GM21381 (cell line): ENCODE measurements at regions not wholly inside any gene's neighbourhood (a gene's known extent, or its start where the extent isn't known, plus 50 kb on each side); places are given as distances from the start of the nearest gene placed in this dataset.
"Not testable (repeated sequence)": the region's sequence is repeated elsewhere in the genome, so short reads cannot be mapped to it uniquely, and the experiment has no call there.

ENCODE experiments used
- ATAC-seq: cut with Tn5 transposase; IDR thresholded peaks from one replicate; pipeline ENCODE4 v1.9.1; 2021; ENCODE audit warnings: mild to moderate bottlenecking, moderate library complexity; ENCODE audit not compliant: unreplicated experiment

DNA sequence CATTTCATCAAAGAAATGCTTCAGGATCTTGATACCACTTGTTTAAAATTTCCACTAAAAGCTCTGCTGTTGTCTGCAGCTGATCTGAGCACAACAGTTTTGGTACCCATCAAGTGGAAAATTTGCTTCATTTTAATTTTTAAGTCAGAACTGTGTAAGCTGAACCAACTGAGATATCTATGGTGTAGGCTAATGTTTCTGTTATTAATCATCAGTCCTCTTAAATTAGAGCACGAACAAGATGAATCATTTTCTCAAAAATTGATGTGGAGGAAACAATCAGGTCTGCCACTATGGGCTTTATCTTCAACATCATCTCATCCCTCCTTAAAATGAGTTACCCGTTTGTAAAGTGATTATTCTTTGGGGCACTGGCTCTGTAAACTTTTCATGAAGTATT lies 221.5 kb upstream of the NBEA start:
- ATAC-seq: no peak

DNA sequence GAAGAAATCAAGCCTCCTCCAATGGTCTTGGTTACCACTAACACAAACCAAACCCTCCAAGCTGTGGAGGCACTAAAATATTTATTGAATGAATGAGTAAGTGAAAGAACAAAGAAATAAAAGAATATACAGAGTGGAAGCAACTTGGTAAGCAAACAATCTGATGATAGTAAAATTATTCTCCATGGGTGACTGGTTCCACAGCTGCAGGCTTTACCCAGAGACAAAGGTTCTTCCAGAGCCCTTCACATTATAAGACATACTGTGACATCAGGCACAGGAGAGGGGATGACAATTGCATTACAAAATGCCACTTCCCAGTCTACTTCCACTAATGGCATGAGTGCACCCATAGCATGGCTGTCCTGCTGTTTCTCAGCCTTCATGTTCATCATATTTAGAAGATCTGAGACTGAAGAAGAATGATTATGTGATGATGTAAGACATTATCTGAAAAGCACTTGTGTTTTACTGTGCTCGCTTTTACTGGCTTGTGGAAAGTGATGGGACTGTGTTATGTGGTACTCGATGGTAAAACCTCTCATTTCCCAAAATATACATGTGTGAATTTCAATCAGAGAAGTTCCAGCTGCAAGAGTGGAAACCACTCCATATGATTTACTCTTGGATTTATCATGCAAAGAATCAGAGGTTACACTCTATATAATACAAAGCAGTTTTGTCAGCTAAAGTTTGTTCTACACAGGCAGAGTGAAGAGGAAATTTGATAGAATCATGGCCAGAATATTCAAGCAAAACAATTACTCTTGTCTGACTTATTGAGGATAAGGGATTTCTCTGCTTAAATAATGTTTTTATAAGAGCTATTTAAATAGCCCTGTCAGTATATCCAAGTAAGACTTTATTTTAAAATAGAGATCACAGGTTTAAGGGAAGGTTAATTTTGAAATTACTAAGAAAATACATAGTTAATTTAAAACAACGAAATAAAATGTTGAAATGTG lies 220.2 kb upstream of the NBEA start:
- no peak for ATAC-seq

DNA sequence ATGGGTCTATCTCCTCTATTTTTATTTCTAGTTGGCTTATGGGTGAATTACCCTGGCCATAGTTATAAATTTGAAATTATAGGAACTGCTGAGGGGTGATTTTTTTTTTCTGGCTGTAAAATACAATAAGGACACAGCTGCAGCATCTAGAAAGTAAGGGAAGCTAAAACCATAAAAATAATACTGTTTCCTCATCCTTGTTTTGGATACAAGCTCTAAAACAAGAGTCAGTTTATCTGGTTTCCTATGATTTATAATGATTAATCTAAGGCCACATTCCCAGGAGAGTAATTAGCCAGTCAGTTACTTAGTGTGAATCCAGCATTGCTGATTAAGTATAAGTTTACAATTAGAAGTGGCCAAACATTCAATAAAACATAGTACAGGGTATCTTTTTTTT lies 219.1 kb upstream of the NBEA start:
- no peak for ATAC-seq

DNA sequence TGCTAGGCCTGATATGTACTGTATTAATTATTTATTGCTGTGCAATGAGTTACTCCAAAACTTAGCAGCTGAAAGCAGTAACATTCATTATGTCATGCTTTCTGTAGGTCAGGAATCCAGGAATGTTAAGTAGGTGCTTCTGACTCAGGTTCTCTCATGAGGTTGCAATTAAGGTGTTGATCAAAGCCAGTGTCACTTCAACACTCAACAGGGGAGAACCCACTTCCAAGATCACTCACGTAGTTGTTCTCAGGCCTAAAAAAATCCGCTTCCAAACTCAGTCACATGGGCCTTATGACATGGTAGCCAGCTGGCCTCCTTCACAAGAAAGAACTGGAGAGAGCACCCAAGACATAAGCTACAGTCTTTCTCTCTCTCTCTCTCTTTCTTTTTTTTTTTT lies 211.1 kb upstream of the NBEA start:
- no peak for ATAC-seq

DNA sequence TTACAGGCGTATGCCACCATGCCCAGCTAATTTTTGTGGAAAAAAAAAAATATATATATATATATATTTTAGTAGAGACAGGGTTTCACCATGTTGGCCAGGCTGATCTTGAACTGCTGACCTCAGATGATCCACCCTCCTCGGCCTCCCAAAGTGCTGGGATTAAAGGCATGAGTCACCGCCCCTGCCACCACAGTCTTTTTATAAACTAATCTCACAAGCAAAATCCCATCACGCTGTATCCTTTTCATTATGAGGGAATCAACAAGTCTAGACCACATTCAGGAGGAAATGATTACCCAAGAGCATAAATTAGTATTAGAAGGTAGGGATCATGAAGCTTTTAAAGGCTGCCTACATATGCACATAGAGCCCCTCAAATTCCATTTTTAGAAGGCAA lies 210.6 kb upstream of the NBEA start:
- ATAC-seq: no peak

DNA sequence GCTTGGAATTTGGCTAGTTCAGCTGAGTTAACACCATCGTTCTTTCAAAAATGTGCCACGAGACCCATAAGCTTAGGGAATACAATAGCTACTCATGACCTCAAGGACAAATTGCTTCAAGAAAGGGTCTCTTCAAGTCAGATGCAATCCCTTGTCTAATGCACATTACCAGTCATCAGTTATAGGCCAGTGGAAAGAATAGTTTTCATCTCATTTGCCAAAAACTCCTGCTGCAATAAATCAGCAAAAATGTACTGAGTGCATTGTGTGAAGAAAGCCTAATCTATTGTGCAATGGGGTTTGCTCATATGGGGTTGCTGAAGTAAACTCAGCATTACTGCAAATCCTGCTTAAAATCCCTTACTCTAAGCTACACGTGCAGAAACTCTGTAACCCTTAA lies 208.3 kb upstream of the NBEA start:
- no peak for ATAC-seq

DNA sequence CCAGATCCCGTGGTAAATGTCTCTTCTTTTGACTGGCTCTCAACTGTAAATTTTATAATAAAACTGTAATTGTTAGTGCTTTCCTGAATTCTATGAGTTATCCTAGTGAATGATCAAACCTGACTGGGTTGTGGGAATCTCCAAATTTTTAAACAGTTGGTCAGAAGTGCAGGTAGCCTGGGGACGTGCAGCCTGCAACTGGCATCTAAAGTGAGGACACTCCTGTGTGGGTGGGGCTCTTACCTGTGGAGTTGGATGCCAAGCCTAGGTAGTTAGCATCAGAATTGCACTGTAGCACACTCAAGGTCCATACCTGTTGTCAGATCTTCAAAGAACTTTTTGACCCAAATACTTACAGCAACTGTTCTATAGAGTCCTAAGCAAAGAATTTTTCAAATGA lies 207.1 kb upstream of the NBEA start:
- no peak for ATAC-seq

DNA sequence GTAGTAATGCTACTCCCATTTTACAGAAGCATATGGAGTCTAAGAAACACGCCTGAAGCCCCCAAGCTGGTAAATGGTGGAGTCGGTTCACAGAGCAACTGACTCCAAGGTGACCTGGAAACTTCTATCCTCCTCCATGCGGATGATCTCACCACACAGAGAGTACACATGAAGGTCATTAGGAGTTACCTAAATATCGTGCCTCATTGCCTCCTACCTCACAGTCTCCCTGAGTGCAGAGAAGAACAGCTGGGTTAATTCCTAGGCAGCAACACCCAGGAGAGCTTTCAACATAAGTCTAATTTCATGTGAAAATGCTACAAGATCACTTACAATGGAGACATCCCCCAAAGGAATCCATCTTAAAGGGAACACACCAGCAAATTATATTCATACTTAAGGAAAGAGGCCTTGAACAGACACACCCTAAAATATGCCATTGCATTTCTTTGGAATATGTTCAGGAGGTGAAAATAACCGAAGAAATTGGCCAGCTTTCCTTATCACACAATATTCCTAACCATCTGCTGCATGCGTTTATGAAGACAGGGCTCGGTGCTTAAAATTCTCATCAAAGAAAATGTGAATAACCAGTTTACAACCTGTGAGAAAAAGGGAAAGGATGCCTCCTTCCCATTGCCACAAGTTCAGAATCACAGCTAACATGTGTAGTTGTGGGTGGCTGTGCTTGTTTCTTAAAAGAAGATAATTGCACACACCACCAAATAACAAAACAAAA lies 203.6 kb upstream of the NBEA start:
- no peak for ATAC-seq

DNA sequence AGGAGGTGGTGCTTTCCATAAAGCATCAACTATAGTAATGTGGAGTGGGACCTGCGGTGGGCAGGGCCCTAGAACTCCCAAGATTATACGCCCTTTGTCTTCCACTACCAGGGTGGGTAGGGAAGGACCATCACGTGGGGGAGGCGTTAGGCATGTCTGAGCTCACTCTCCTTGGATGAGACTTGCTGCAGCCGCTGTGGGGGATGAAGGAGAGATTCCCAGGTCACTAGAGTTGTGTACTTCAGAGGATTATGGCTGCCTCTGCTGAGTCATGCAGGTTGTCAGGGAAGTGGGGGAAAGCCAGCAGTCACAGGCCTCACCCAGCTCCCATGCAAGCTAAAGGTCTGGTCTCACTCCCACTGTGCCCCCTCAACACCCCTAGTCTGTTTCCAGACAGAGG lies 195.0 kb upstream of the NBEA start:
- not testable (repeated sequence) for ATAC-seq

DNA sequence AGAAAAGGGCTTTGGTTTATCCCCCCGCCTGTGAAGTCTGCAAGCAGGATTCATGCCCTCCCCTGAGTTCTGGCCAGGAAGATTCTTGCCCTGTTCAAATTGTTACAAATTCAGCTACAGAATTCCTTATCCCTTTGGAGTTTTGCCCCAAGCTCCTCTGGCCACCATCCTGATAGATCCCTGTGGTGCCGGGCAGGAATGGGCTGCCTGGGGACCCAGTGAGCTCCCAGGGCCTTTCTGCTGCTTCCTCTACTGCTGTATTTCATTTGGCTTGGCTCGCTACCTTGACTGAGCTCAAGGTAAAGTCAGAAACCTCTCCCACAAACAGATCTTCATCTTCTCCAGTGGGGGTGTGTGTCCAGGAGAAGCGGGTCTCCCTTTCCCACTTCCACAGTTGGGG lies 194.6 kb upstream of the NBEA start:
- ATAC-seq: no peak

DNA sequence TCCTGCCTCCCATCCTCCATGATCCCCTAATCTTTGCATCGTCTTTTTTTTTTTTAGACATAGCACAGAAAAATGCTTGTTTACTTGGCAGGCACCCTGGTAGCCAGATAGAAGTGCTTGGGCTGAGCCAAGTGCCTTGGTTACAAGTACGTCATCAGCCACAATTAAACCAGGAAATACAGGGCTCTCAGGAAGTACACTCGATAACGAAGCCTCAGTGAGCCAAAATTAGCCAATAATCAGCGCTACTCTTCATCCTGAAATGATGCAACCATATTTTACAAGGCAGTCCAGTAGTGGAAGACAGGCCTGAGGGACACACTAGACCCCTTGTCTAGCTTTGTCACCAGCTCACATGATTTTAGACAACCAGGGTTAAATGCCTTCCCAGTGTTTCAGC lies 194.0 kb upstream of the NBEA start:
- no peak for ATAC-seq

DNA sequence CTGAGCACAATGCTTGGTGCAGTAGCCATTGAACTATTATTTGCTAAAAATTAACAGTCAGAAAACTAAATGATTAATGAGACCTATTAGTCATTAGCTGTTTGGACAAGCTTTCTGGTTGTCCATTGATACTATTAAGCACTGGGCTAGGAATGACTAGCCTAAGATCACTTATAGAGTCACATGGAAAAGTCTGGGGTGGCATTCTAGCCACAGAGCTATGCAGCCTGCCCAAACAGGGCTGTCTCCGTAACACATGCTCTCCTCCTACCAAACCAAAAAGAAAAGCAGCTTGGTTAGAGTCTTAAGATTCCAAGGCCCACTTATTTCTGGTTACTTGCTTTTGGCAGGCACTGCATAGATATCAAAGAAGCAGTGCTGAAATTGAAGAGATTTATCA lies 193.5 kb upstream of the NBEA start:
- ATAC-seq: no peak

DNA sequence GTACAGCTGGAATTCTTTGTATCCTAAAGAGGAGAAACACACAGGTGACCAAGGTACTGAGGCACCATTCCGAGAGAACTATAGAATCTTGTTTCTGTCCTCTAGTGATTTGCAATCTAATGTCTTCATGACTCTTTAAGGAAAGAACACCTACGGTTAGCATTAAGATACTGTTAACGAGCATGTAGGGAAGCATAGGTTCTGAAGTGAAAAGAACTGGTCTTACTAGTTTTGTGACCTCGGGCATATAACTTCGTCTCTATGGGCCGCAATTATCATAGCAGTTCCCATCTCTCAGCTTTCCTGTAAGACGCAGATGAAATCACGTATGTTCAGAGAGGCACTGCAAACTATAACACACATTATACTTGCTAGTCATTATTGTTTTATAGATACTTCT lies 193.0 kb upstream of the NBEA start:
- ATAC-seq: no peak

DNA sequence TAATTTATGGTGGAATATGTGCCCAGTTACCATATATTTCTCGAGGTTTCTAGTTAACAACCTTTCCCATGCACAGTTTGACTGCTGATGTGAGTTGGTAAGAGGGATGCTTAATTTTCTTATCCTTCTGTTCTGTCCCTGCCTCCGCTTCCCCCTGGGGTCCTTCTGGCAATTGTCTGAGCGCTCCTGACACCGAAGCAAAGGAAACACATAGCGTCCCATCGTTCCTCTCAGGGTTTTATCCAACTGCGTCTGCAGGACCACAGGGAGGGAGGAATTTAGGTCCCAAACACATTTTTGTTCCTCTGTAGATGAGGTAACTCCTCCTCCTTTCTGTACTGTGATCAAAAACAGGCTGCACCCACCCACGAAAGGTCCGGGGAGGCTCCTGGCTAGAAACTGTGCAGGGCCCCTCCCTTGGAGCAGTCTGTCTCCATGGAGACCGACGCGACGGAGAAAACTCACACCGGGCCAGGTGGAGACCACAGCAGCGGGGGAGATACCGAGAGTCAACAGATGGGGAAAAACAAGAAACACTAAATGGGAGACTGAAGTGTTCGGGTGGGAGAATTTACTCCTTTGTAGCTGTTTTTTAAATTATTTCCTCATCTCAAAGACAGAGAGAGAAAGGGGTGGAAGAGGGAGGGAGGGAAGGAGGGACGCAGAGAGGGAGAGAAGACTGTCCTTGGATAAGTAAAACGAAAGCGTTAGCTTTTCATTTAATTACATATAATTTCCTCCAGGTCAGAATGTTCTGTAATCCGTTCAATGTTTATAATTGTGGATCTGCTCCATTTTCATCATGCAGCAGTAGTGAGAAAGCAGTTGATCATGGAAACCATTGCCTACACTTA lies 191.8 kb upstream of the NBEA start:
- ATAC-seq: no peak

DNA sequence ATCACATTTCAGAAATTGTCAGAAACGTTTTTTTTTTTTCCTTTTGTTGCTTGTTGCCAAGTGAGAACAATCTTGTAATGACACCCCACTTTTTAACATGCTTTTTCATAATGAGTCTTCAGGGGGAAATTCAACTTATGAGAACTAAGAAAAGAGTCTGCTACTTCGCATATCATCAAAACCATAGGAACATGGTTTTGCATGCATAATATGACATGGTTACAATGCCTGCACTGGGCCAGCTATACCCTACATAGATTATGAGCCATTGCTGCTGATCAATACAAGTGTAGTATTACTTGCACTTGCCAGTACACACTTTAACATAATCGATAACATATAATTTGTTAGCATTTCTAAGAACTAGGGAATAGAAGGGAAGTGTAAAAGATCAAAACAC lies 191.0 kb upstream of the NBEA start:
- ATAC-seq: no peak

DNA sequence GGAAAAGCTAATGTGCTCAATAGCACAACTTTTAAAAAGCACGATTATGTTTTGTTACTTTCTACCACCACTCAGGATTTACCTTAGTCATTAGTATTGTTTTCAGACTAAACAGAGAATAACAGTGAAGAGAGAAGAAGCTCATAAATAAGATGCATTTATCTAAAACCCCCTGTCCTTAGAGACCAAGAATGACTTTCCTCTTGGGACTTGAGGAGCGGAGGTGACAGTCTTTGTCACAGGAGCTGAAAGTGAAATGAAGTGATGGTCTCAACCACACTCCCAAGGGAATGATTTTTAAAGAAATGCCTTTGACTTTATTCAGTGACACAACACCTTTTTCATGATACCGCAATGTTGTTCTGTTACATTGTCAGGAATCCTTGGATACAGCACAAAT lies 190.6 kb upstream of the NBEA start:
- ATAC-seq: no peak

DNA sequence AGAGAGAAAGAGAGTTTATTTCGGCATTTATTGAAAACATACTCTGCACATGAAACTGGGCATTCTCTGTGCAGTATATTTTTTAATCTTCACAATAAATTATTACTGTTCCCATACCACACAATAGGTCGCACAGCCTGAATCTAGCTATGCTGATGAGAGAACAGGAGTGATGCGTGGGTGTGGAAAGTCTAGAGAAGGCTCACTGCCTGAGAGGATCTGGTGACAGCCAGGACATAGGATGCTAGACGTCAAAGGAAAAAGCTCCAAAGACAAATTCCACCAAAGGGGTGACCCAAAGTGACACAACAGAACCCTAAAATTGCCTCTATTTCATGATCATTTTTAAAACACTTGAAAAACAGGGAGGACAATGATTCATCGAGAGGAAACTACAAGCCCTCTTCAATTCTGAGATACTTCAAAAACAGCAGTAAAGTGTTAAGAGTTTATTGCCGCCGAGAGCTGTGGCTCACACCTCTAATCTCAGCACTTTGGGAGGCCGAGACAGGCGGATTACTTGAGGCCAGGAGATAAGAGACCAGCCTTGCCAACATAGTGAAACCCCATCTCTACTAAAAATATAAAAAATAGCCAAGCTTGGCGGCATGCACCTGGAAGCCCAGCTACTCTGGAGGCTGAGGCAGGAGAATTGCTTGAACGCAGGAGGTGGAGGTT lies 189.6 kb upstream of the NBEA start:
- ATAC-seq: no peak

DNA sequence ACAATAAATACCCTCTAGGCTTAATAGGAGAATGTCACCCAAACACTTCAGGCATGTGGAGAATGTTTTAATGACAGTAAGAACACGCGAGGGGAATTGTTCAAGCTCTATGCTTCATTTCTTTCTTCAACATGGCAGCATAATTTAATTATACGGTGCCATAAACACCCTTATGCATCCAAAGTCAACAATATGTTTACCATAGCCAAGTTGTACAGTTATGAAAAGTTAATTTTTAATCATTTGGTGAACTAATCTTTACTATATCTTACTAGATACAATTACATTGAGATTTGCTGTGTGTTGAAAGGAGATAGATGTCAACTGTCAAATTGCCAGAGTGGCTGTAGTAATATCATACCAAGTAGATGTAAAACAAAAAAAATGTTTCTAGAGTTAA lies 185.9 kb upstream of the NBEA start:
- ATAC-seq: no peak

DNA sequence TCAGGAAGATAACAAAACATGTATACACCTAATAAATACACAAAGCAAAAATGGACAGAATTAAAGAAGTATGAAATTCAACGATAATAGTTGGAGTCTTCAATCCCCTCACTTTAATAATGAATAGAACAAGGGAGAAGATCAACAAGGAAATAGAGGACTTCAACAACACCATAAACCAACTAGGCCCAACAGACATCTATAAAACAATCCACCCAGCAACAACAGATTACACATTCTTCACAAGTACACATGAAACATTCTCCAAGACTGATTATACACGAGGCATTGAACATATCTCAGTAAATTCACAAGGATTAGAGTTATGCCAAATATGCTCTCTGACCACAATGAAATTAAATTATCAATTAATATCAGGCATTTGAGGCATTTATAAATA lies 185.5 kb upstream of the NBEA start:
- no peak for ATAC-seq

DNA sequence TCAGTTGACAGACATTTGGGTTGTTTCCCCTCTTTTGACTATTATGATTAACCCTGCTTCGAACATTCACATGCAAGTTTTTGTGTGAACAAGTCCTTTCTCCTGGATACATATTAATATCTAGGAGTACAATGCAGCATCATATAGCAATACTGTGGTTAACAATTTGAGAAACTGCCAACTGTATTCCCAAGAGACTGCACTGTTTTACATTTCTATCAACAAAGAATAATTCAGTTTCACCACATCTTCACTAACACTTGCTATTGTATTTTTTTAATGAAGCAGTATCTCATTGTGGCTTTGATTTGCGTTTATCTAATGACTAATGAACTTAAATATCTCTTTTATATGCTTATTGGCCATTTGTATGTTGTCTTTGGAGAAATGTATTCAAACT lies 184.6 kb upstream of the NBEA start:
- ATAC-seq: no peak

DNA sequence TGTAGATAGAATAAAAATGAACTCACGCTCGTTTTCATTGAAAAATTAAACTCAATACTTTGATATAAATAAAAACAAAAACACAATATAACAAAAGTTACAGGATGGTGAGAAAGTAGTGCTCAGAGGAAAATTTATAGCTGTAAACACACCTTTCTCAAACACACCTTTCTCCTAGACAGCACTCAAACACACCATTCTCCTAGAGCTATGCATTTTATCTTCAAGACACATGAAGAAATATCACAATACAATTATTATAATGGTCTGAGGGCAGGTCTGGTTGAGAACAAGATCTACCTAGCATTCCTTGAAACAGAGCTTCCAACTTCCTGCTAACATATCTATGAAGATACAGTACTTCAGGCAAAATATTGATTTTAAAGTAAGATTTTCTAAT lies 183.4 kb upstream of the NBEA start:
- ATAC-seq: no peak
